Ascending aorta (tissue), 2 donors: ENCODE measurements at regions not wholly inside any gene's neighbourhood (a gene's known extent, or its start where the extent isn't known, plus 50 kb on each side); places are given as distances from the start of the nearest gene placed in this dataset.

Experiments used
- DNase-seq, 2 donors: peaks; one replicate each; pipeline ENCODE4 v3.0.0-alpha.2; 2019; ENCODE audit warnings: low spot score in 2 of 2
- H3K27ac ChIP-seq, 2 donors: fragments of 200-600 bp; sonication (generic); one replicate each; pipeline ENCODE4 v1.5.1; 2016 to 2017; ENCODE audit warnings: mild to moderate bottlenecking in 1 of 2
- H3K27me3 ChIP-seq: fragments of 200-600 bp; sonication (generic); one replicate; pipeline ENCODE4 v1.5.1; 2017
- H3K36me3 ChIP-seq, 2 donors: fragments of 200-600 bp; sonication (generic); one replicate each; pipeline ENCODE4 v1.5.1; 2016
- H3K4me1 ChIP-seq, 2 donors: fragments of 200-600 bp; sonication (generic); one replicate each; pipeline ENCODE4 v1.5.1; 2016 to 2017; ENCODE audit warnings: mild to moderate bottlenecking in 1 of 2
- H3K4me3 ChIP-seq, 2 donors: fragments of 200-600 bp; sonication (generic); one replicate each; pipeline ENCODE4 v1.5.1; 2016 to 2017; ENCODE audit warnings: mild to moderate bottlenecking in 1 of 2
- H3K9me3 ChIP-seq, 2 donors: fragments of 200-600 bp; sonication (generic); one replicate each; pipeline ENCODE4 v1.5.1; 2016
- intact Hi-C: fragments of 100-400 bp; cut with DNase I; formaldehyde crosslinking; loops from one replicate; pipeline ENCODE4 v1.15.1; 2023
- TF ChIP-seq, protein P1 (sequence below), 3 experiments: fragments of 200-600 bp in 2 of 3; fragments of 450-650 bp in 1 of 3; sonication (generic) in 2 of 3; IDR thresholded peaks; one replicate each; pipeline ENCODE4 v1.5.1; 2016 to 2019; ENCODE audit warnings: antibody characterized with exemption in 3 of 3, mild to moderate bottlenecking in 1 of 3, moderate library complexity in 1 of 3

DNA sequence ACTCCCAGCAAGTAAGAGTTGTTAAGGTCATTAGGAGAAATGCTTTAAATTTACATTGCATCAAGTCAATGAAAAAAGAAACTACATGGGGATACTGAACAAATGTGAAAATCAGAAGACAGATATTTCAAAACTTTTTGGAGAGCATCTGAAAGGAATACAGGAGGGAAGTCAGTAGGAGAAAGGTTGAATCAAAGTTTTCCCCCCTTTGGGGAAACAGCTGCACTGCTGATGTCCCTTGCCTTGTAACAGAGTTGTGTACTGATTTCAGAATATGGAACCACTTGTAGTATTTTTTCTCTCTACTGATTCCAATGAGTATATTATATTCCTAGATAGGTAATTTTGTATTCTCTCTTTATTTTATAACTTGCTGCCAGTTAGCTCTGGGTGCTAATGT is 592.5 kb upstream of the ZEB2 start:
- intact Hi-C loops = no loop called here
- Histone ChIP-seq H3K9me3 (no peaks in the 10 kb centered on the region), H3K4me3 (no peak overlapping the region), H3K4me1 (peaks cover 0 to 4% of the 10 kb centered on the region in 2 donors), H3K27ac (no peak overlapping the region), H3K27me3 (no peaks in the 10 kb centered on the region), H3K36me3 (no peaks in the 10 kb centered on the region)
- TF ChIP-seq, protein P1, sequence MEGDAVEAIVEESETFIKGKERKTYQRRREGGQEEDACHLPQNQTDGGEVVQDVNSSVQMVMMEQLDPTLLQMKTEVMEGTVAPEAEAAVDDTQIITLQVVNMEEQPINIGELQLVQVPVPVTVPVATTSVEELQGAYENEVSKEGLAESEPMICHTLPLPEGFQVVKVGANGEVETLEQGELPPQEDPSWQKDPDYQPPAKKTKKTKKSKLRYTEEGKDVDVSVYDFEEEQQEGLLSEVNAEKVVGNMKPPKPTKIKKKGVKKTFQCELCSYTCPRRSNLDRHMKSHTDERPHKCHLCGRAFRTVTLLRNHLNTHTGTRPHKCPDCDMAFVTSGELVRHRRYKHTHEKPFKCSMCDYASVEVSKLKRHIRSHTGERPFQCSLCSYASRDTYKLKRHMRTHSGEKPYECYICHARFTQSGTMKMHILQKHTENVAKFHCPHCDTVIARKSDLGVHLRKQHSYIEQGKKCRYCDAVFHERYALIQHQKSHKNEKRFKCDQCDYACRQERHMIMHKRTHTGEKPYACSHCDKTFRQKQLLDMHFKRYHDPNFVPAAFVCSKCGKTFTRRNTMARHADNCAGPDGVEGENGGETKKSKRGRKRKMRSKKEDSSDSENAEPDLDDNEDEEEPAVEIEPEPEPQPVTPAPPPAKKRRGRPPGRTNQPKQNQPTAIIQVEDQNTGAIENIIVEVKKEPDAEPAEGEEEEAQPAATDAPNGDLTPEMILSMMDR (IDR thresholded peaks at IDR 0.05) = no peak
- DNase-seq = no peak

DNA sequence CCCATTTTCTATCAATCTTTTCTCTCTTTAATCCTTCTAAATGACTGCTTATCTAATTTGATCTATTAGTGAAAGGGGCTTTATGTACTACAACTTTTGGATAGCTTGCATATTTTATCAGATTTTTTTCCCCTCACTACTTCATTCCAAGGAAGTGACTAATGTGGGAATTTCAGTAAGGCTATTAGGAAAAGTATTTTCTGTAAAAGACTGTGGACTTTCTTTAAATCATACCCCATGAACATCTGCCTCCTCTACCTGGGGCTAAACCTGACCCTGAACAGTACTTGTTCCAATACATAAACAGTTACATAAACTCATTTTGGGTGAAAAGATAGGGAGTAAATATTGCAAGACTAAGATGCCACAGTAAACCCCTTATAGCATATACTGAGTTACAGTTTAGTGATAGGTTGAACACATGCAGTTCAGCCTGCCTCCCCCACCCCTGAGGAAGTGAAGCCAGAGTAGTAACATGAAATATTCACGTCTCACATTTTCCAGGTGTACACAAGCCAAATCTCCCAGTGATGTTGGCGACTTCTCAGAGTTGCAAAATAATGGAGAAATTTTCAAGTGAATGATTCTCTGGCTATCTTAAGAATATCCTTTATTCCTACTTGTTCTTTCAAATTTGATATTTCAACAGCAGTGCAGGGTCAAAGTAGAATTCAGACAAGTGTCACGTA is 590.9 kb upstream of the ZEB2 start:
- intact Hi-C loops = no loop called here
- no peaks in the 10 kb centered on the region for H3K9me3 ChIP-seq
- H3K36me3 ChIP-seq = no peaks in the 10 kb centered on the region
- H3K4me1 ChIP-seq = peaks cover 0 to 4% of the 10 kb centered on the region in 2 donors
- no peaks in the 10 kb centered on the region for H3K27me3 ChIP-seq
- H3K27ac ChIP-seq = no peak overlapping the region
- no peak overlapping the region for H3K4me3 ChIP-seq
- DNase-seq = no peak
- TF ChIP-seq, protein P1 (IDR thresholded peaks at IDR 0.05) = no peak

DNA sequence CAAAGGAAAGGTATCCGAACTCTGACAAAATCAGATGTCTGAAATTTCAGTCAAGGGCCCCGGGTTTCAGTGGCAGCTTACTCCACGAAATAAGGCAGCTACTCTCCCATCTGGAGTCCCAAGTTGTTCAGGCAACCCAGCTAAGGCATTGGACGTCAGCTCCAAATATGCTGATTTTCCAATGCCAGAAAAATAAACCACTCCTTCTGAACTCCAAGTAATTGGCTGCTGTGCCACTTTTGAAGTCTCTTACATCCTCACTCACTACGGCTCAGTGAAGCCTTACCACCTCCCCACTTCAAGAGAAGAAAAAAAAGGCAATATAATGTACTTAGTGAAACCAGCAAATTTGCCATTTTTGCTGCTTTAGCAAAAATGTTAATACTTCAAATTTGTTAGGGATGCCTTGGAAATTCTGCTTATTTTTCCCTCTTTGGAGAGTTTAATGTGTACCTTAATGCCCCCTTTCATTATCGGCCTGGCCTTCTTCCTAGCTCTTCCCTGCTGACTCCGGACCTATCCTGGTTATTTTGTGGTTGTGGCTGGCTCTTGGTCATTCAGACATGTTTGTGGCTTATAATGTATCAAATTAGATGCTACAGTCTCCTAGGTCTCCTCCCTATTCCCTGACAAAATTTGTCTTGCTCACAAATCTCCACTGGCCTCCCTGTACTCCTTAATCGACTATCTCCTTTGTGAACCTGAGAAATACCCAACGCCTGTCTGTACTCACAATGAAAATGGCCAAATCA is 589.2 kb upstream of the ZEB2 start:
- H3K4me1 ChIP-seq = no peaks in the 10 kb centered on the region
- no peak overlapping the region for H3K27ac ChIP-seq
- H3K36me3 ChIP-seq = no peaks in the 10 kb centered on the region
- no peak overlapping the region for H3K4me3 ChIP-seq
- TF ChIP-seq, protein P1 (IDR thresholded peaks at IDR 0.05) = no peak
- DNase-seq = no peak
- H3K9me3 ChIP-seq = no peaks in the 10 kb centered on the region
- no peaks in the 10 kb centered on the region for H3K27me3 ChIP-seq
- intact Hi-C loops = no loop called here

DNA sequence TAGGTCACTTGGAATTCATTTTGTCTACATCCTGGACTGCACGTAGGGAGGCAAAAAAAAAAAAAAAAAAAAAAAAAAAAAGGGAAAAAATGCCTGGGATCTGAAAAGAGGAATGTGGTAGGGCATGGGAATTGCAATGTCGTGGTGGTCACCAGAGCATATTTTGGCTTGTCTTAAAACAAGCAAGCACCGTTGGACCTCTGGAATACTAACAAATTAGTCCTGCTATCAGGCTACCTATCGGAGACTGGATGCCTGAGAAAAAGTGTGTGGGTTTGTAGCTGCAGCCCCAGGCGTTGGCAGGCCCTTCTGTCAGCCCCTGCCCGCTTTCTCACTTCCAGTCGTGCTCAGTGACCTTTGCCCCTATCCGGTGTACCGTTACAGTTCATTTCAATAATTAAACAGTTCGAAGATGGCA is 588.5 kb upstream of the ZEB2 start:
- Histone ChIP-seq H3K9me3 (no peaks in the 10 kb centered on the region), H3K27me3 (no peaks in the 10 kb centered on the region), H3K27ac (no peak overlapping the region), H3K4me1 (no peaks in the 10 kb centered on the region), H3K4me3 (no peak overlapping the region), H3K36me3 (no peaks in the 10 kb centered on the region)
- TF ChIP-seq, protein P1 (IDR thresholded peaks at IDR 0.05) = no peak
- intact Hi-C loops = no loop called here
- no peak for DNase-seq

DNA sequence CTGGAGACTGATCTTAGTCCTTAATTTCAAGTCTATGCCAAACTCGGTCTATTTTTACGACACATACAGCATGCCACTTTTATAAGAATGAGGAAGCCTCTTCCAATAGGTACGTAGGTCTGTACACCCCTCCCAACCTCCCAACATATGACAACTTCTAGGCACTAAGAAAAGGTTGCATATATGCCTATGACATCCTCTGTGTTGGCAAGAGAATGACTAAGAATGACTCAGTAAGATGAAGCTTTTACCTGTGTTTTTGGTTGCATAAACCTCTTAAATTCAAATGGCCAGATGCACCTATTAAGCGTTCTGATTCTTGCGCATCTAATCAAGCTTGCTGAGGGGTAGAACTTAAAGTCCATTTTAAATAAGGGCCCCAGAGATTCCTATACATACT is 586.4 kb upstream of the ZEB2 start:
- TF ChIP-seq, protein P1 (IDR thresholded peaks at IDR 0.05) = no peak
- H3K4me3 ChIP-seq = no peak overlapping the region
- H3K9me3 ChIP-seq = no peaks in the 10 kb centered on the region
- H3K4me1 ChIP-seq = no peaks in the 10 kb centered on the region
- intact Hi-C loops = no loop called here
- H3K36me3 ChIP-seq = no peaks in the 10 kb centered on the region
- H3K27ac ChIP-seq = no peak overlapping the region
- H3K27me3 ChIP-seq = no peaks in the 10 kb centered on the region
- no peak for DNase-seq
